Hematopoietic multipotent progenitor cell treated with erythropoietin and hydrocortisone succinate and interleukin-3 and kit ligand, for 8 days (in vitro differentiated cells): ENCODE measurements at regions not wholly inside any gene's neighbourhood (a gene's known extent, or its start where the extent isn't known, plus 50 kb on each side); places are given as distances from the start of the nearest gene placed in this dataset.
"Not testable (repeated sequence)": the region's sequence is repeated elsewhere in the genome, so short reads cannot be mapped to it uniquely, and the experiment has no call there.

ENCODE experiments used
- DNase-seq: peaks from one replicate; pipeline ENCODE4 v3.0.0-alpha.2; 2015

DNA sequence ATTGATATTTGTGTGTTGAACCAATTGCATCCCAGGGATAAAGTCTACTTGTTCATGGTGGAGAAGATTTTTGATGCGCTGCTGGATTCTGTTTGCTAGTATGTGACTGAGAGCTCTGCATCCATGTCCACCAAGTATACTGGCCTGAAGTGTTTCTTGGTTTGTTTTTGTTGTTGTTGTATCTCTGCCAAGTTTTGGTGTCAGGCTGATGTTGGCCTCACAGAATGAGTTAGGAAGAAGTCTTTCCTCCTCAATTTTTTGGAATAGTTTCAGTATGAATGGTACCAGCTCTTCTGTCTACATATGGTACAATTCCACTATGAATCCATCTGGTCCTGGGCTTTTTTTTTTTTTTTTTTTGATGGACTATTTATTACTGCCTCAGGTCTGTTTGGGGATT lies 50.9 kb upstream of the OSTN start:
- DNase-seq: no peak

- DNase-seq: no peak
Observed at GRCh38 chr3:191143224-191143623, 55.8 kb upstream of the OSTN start.

DNA sequence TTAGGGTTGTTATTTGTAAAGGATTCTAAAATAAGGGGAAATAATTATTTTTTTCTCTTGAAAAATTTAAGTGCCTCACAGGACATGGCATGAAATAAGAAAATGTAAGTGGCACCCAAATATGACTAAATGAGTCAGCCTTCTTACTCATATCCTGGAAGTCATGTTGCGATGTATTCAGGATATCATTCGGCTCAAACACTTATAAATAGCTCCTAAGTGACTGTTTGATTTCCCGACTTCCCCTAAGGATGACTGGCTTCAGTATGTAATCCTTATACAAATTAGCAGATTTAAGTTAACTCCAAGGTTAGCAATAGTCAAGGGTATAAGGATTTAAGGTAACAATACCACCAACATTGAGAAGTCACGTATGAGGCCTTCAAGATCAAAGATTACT lies 57.3 kb upstream of the OSTN start:
- no peak for DNase-seq

DNA sequence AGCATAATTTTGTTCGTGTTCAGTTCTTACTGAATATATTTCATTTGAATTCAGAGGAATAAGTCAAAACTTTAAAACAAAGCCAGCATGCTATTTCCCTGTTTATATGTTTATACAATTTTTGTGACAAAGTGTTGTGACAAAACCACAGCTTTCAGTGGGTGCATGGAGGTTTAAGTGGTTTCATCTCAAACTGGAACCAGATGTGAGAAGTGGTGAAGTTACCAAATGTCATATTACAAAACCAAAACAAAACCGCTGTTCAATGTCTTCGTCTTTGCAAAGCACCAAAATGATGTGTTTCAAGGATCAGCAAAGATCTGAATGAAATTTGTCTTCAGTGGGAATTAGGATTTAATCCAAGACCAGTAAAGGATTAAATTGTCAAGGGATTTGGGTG lies 59.3 kb upstream of the OSTN start:
- no peak for DNase-seq

DNA sequence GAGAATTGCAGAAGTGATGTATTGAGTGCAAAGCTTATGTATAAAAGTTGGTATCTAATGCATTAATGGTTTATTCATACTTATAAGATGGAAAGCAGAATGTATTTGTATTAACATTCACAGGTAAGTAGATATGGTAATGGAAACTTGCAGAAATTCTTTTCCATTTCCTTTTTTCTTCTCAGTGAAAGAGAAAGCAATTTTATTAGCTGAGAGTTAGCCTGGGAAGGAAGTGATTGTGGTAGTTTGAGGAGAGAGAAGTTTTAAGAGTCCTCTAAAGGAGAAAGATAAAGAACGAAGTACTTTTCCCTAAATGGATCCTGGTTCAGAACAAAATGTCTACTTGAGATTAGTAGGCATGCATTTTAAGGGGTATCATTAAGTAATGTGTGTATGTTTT lies 60.1 kb upstream of the OSTN start:
- DNase-seq: no peak

- DNase-seq: no peak
Observed at GRCh38 chr3:191137708-191138107, 61.3 kb upstream of the OSTN start.

- no peak for DNase-seq
Observed at GRCh38 chr3:191136347-191136746, 62.7 kb upstream of the OSTN start.

GRCh38 chr3:191135175-191135574 lies 63.9 kb upstream of the OSTN start:
- DNase-seq: no peak

- DNase-seq: no peak
Observed at GRCh38 chr3:191133359-191133758, 65.7 kb upstream of the OSTN start.

GRCh38 chr3:191131305-191131704 lies 67.7 kb upstream of the OSTN start:
- DNase-seq: no peak

DNA sequence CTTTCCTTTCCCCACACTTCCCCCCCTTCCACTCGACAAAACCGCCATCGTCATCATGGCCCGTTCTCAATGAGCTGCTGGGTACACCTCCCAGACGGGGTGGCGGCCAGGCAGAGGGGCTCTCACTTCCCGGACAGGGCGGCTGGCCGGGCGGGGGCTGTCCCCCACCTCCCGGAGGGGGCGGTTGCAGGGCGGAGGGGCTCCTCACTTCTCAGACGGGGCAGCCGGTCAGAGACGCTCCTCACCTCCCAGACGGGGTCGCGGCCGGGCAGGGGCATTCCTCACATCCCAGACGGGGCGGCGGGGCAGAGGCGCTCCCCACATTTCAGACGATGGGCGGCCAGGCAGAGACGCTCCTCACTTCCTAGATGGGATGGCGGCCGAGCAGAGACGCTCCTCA lies 74.2 kb upstream of the OSTN start:
- not testable (repeated sequence) for DNase-seq

DNA sequence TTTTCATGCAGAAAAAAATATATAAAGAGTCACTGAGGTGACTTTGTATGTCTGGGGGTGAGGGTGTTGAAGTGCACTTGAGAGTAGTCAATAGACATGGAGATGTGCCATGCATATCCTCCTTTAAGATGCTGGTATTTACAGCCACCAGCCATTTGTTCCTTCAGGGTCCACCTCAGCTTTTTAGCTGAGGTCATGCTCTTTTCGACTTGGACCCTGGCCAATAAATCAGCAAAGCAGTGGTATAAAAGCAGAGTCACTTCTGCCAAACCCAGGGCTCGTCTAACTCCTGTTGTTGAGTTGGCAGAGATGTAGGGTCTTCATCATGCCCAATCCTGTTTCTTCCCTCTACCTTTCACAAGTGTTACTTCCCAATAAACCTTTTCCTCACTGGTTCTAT lies 75.1 kb upstream of the OSTN start:
- DNase-seq: no peak

DNA sequence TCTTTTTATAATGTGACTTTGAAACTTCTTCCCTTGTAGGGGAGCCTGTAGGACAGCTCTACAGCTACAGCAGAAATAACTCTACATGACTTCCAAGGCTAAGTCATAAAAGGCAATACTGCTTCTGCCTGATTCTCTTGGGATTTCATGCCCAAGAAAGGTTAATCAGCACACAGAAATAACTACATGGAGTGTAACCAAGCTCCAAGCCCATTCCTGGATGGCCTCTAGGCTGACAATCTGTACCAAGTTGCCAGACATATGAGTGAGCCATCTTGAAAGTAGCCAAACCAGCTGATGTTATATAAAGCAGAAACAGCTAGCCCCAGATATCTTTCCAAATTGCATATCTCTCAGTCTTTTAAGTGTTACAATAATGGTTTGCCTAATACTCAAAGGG lies 75.8 kb upstream of the OSTN start:
- DNase-seq: no peak

- DNase-seq: no peak
Observed at GRCh38 chr3:191120447-191121298, 78.4 kb upstream of the OSTN start.

DNA sequence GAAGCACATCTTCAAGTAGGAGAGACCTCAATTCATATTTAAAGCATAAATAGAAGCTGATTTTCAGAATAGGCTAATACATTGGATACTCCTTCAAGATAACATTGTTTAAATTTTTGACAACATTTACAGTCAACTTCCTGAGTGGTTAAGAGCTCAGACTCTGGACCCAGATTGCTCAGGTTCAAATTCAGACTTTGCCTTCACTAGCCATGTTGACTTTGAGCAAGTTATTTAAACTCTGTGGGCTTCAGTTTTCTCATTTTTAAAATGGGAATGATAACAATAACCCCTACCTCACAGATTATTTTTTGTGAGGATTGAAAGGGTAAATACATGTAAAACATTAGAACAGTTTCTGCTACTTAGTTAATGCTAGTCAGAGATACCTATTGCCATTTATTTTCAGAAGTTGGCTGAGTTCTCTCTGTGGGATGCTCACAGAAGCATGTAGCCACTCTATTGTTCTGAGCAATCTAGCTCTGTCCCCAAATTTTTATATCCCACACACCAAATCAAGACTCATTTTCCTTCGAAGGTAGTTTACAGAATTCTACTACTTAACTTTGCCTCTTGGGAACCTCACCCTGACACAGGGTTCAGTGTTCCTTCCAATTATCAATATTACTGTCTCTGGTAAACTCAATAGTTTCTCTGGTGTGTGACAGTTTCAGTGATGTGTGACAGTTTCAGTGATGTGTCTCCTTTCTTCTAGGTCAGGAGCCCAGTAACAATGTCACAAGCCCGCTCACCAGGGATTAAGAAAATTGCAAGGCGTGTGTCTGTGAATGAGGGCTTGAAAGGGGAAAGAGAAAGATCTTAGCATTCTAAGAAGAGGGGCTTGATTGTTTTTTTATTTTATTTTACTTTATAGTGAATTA lies 79.4 kb upstream of the OSTN start:
- no peak for DNase-seq

DNA sequence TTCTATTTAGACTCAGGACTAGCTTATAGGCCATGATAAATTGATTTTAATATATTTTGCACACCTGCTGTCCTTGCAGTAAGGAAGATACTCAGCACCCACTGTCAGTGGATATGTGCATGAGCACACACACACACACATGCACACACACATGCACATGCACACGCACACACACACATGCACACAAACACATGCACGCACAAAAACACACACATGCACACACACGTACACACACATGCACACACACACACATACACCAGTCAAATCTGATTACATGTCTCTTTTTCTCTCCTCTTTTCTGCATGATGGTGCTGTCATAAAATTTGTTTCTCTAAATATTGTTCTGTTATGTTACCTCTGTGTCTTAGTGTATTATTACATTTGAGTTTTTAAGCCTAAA lies 87.3 kb upstream of the OSTN start:
- DNase-seq: no peak

- DNase-seq: no peak
Observed at GRCh38 chr3:191105418-191105817, 93.6 kb upstream of the OSTN start.

GRCh38 chr3:191100516-191100915 lies 98.5 kb upstream of the OSTN start:
- DNase-seq: no peak

GRCh38 chr3:191094057-191094845 lies 104.8 kb upstream of the OSTN start:
- DNase-seq: no peak

DNA sequence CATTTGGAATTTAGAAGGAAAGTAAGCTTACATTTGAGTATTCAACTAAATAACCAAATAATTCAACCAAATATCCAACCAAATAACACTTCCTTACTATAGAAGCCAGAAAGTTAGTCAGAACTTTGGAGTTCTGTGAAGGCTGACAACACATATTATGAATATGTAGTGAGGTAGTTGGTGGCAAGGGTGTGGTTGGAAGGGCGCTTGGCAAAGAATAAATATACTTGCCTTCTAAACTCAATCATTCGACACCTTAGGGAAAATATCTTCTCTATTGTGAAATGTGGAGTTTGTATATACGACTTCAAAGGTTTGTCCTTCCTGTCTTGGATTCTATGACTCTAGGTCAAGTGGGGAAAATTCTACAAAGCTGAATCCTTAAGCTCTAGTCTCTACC lies 111.7 kb upstream of the OSTN start:
- DNase-seq: no peak

DNA sequence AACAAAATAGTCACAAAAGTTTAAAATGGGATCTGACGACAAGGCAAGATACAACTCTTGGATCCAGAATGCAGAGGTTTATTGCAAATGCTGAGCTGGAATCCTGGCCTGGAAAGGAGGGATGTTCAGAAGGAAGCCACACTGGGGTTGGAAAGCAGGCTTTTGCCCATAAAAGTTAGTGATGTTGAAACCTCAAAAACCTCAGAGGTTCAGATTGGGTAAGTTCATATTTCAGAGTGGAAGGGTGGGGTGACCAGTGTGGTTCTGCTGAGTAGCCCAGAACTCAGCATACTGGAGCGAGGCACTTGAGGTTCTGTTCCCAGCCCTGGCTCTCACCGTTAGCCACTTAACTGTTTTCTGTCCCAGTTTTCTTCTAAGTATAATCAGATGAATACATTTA lies 114.0 kb upstream of the OSTN start:
- DNase-seq: no peak

GRCh38 chr3:191078913-191079312 lies 120.1 kb upstream of the OSTN start:
- not testable (repeated sequence) for DNase-seq

GRCh38 chr3:191076903-191077552 lies 122.0 kb upstream of the OSTN start:
- no peak for DNase-seq
